HUES64 (cell line): ENCODE measurements at regions not wholly inside any gene's neighbourhood (a gene's known extent, or its start where the extent isn't known, plus 50 kb on each side); places are given as distances from the start of the nearest gene placed in this dataset.

Experiments used
- H3K27ac ChIP-seq: 2 replicates; pipeline ENCODE4 v1.7.0; 2013; ENCODE audit warnings: low read depth, low read length, inconsistent platforms
- H3K27me3 ChIP-seq: 2 replicates; pipeline ENCODE4 v1.6.1; 2013; ENCODE audit warnings: mild to moderate bottlenecking, low read length; ENCODE audit not compliant: insufficient read depth
- H3K36me3 ChIP-seq: 2 replicates; pipeline ENCODE4 v1.6.1; 2013; ENCODE audit warnings: mild to moderate bottlenecking, low read length; ENCODE audit not compliant: insufficient read depth
- H3K4me1 ChIP-seq: 2 replicates; pipeline ENCODE4 v1.6.1; 2013; ENCODE audit warnings: mild to moderate bottlenecking, low read length, moderate library complexity; ENCODE audit not compliant: insufficient read depth
- H3K4me3 ChIP-seq: 2 replicates; pipeline ENCODE4 v1.5.1; 2013; ENCODE audit warnings: mild to moderate bottlenecking, low read length, moderate library complexity
- H3K9ac ChIP-seq: 2 replicates; pipeline ENCODE4 v1.6.1; 2013; ENCODE audit warnings: mild to moderate bottlenecking, low read depth, low read length
- H3K9me3 ChIP-seq: 2 replicates; pipeline ENCODE4 v1.6.1; 2013; ENCODE audit warnings: low read depth, low read length; ENCODE audit not compliant: insufficient read depth
- WGBS: fragments of 150-250, 120-280 bp; methylation state at CpG from one replicate; pipeline ENCODE4 v1.1.7; 2013; ENCODE audit warnings: missing lambda C conversion rate; 5-methylcytosine and 5-hydroxymethylcytosine counted together

DNA sequence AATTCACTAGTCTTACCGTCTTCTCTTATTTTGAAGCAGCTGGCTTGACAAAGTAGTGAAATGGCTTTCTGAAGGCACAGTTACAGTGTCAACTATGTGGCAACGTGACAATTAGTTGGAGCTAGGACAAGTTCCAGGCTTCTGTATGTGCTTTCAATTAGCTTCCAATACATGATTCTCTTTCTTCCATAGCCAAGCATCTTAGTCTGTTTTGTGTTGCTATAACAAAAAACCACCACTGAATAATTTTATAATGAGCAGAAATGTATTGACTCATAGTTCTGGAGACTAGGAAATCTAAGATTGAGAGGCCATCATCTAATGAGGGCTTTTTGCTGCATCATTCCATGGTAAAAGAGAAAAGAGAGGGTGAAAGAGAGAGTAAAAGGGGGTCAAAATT is 365.1 kb upstream of the PLSCR5 start:
- 96% methylated on average over 2 of the region's 2 CpGs for WGBS
- Histone ChIP-seq H3K4me3 (no peak overlapping the region), H3K36me3 (no peaks in the 10 kb centered on the region)

DNA sequence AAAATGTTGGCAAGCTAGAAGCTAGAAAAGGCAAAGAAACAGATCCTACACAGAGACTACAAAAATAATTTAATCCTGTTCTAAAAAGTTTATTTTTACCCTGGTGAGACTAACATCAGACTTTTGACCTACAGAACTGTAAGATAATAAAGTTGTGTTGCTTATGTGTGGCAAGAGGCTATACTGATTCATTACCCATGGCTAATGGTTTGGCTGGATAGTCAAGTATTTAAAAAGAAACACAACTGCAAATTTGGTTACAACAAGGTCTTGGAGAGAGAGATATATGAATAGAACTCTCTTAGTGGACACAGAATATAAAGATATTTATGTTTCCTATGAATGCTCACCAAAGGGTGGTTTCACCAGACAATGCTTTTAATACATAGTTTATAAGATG is 364.2 kb upstream of the PLSCR5 start:
- Histone ChIP-seq H3K27ac (no peak overlapping the region), H3K4me3 (no peak overlapping the region), H3K27me3 (no peaks in the 10 kb centered on the region), H3K9ac (no peak overlapping the region), H3K36me3 (no peaks in the 10 kb centered on the region), H3K9me3 (no peaks in the 10 kb centered on the region), H3K4me1 (peaks cover 11% of the 10 kb centered on the region; the same call in 1 of the 2 replicates)

More for the DNA sequence above, 365.1 kb upstream of the PLSCR5 start:
- Histone ChIP-seq H3K27ac (no peak overlapping the region), H3K4me1 (peaks cover 11% of the 10 kb centered on the region; the same call in 1 of the 2 replicates), H3K9ac (no peak overlapping the region), H3K27me3 (no peaks in the 10 kb centered on the region), H3K9me3 (no peaks in the 10 kb centered on the region)

GRCh38 chr3:146968204-146968651 is 363.1 kb upstream of the PLSCR5 start:
- H3K36me3 ChIP-seq, result no peaks in the 10 kb centered on the region
- peak overlapping the region; percentile 49; the same call in 1 of the 2 replicates for H3K9ac ChIP-seq
- no peaks in the 10 kb centered on the region for H3K27me3 ChIP-seq
- no peaks in the 10 kb centered on the region for H3K9me3 ChIP-seq
- peak overlapping the region; percentile 76 for H3K27ac ChIP-seq
- no peak overlapping the region; the same call in 1 of the 2 replicates for H3K4me3 ChIP-seq
- WGBS, result 53% methylated on average over 1 of the region's 1 CpG
- peaks cover 11% of the 10 kb centered on the region; the same call in 1 of the 2 replicates for H3K4me1 ChIP-seq

DNA sequence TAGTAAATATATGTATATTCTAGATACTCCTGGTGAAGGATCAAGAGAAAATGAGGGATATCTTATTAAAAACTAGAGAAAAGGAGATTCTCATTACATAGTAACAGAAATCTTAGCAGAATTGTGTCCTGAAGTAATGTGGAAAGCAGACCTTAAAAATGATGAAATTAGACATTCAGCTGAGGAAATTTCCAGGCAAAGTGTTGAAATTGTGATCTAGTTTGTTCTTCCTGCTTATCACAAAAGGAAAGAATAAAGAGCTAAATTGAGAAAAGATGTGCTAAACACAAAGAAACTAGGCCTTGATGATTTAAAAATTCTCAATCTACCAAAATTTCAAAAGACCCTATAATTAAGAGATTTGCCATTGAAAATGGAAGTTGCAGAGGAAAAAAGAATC is 362.6 kb upstream of the PLSCR5 start:
- Histone ChIP-seq H3K9ac (0 out of 2 replicates have a peak overlapping the region, but pooled peaks have one; percentile 49), H3K4me3 (no peak overlapping the region), H3K36me3 (no peaks in the 10 kb centered on the region), H3K9me3 (no peaks in the 10 kb centered on the region), H3K27ac (peak overlapping the region; percentile 76), H3K27me3 (no peaks in the 10 kb centered on the region), H3K4me1 (peaks cover 11% of the 10 kb centered on the region; the same call in 1 of the 2 replicates)

DNA sequence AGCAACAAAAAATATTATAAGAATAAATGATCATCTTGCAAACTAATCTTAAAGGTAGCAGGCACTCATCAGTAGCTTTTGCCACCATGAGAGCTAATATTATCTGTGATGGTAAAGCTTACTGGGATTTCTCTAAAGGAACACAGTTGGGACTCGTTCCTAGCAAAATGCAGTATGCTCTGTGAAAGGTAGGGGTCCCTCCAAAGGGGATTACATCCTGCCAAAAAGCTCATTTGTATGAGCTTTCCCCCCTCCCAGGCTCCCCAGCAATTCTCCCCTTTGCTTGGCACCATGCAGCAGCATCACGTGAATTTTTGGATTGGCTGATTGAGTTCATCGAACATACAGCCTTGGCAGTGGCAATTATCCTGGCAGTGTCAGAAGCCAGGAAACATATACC is 361.0 kb upstream of the PLSCR5 start:
- Histone ChIP-seq H3K9ac (no peak overlapping the region), H3K36me3 (no peaks in the 10 kb centered on the region), H3K27ac (no peak overlapping the region), H3K9me3 (no peaks in the 10 kb centered on the region), H3K27me3 (no peaks in the 10 kb centered on the region), H3K4me3 (no peak overlapping the region), H3K4me1 (peaks cover 11% of the 10 kb centered on the region; the same call in 1 of the 2 replicates)
- WGBS, result 92% methylated on average over 3 of the region's 3 CpGs

- H3K36me3 ChIP-seq, result no peaks in the 10 kb centered on the region
- 84% methylated on average over 3 of the region's 3 CpGs for WGBS
- no peaks in the 10 kb centered on the region for H3K4me1 ChIP-seq
- no peaks in the 10 kb centered on the region for H3K27me3 ChIP-seq
- H3K27ac ChIP-seq, result no peak overlapping the region
- H3K9ac ChIP-seq, result no peak overlapping the region
- no peaks in the 10 kb centered on the region for H3K9me3 ChIP-seq
- H3K4me3 ChIP-seq, result no peak overlapping the region
These were observed 348.4 kb upstream of the PLSCR5 start for GRCh38 chr3:146953511-146953981.

DNA sequence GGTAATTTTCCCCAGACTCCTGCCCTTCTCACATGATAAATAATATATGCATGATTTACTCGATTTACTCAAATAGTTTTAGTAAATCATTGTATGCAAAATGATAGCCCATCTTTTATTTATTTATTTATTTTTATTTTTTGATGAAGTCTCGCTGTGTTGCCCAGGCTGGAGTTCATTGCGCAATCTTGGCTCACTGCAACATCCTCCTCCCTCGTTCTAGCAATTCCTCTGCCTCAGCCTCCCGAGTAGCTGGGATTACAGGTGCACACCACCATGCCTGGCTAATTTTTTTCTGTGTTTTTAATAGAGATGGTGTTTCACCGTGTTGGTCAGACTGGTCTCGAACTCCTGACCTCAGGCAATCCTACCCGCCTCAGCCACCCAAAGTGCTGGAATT is 343.8 kb upstream of the PLSCR5 start:
- H3K4me1 ChIP-seq, result no peaks in the 10 kb centered on the region
- H3K9ac ChIP-seq, result no peak overlapping the region
- H3K36me3 ChIP-seq, result no peaks in the 10 kb centered on the region
- H3K4me3 ChIP-seq, result no peak overlapping the region
- 93% methylated on average over 7 of the region's 8 CpGs for WGBS
- H3K27ac ChIP-seq, result no peak overlapping the region
- no peaks in the 10 kb centered on the region for H3K9me3 ChIP-seq
- H3K27me3 ChIP-seq, result no peaks in the 10 kb centered on the region

GRCh38 chr3:146948186-146948585 is 343.0 kb upstream of the PLSCR5 start:
- Histone ChIP-seq H3K9ac (no peak overlapping the region), H3K27me3 (no peaks in the 10 kb centered on the region), H3K4me1 (no peaks in the 10 kb centered on the region), H3K4me3 (no peak overlapping the region), H3K36me3 (no peaks in the 10 kb centered on the region), H3K27ac (no peak overlapping the region), H3K9me3 (no peaks in the 10 kb centered on the region)
- 58% methylated on average over 1 of the region's 1 CpG for WGBS

GRCh38 chr3:146929696-146930095 is 324.6 kb upstream of the PLSCR5 start:
- no peaks in the 10 kb centered on the region for H3K9me3 ChIP-seq
- no peaks in the 10 kb centered on the region; the same call in 1 of the 2 replicates for H3K4me1 ChIP-seq
- no peaks in the 10 kb centered on the region for H3K27me3 ChIP-seq
- H3K9ac ChIP-seq, result no peak overlapping the region
- H3K27ac ChIP-seq, result no peak overlapping the region
- no peak overlapping the region for H3K4me3 ChIP-seq
- H3K36me3 ChIP-seq, result no peaks in the 10 kb centered on the region
- 100% methylated on average over 1 of the region's 1 CpG for WGBS

- H3K4me3 ChIP-seq, result no peak overlapping the region
- H3K27ac ChIP-seq, result no peak overlapping the region
- H3K27me3 ChIP-seq, result no peaks in the 10 kb centered on the region
- no peaks in the 10 kb centered on the region for H3K36me3 ChIP-seq
- 89% methylated on average over 7 of the region's 7 CpGs for WGBS
- H3K9ac ChIP-seq, result no peak overlapping the region
- no peaks in the 10 kb centered on the region for H3K9me3 ChIP-seq
- H3K4me1 ChIP-seq, result no peaks in the 10 kb centered on the region; the same call in 1 of the 2 replicates
These were observed 323.4 kb upstream of the PLSCR5 start for GRCh38 chr3:146928421-146929059.

DNA sequence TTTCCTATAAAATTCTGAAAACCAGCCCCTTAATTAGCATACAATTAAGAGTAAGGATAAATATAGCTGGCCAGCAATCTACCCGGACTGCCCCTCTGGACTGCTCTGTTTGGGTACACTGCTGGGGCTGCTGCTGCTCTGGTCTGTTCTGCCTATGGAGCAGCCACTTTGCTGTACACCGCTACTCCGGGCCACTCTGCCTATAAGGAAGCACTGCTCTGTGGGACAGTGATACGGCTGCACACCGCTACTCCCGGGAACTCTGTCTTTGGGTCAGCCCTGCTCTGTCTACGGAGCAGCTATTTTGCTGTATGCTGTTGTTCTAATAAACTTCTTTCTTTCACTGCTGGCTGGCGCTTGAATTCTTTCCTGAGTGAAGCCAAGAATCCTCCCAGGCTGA is 316.5 kb upstream of the PLSCR5 start:
- Histone ChIP-seq H3K4me3 (no peak overlapping the region), H3K9ac (no peak overlapping the region), H3K27ac (no peak overlapping the region), H3K36me3 (no peaks in the 10 kb centered on the region), H3K4me1 (no peaks in the 10 kb centered on the region), H3K27me3 (no peaks in the 10 kb centered on the region), H3K9me3 (no peaks in the 10 kb centered on the region)
- WGBS, result 94% methylated on average over 8 of the region's 8 CpGs
